Testis (tissue), 2 donors: ENCODE measurements at regions not wholly inside any gene's neighbourhood (a gene's known extent, or its start where the extent isn't known, plus 50 kb on each side); places are given as distances from the start of the nearest gene placed in this dataset.

Source experiments
- DNase-seq: peaks from one replicate; pipeline ENCODE4 v3.0.0-alpha.2; 2019
- H3K27ac ChIP-seq, 2 donors: fragments of 200-600 bp; sonication (generic); one replicate each; pipeline ENCODE4 v1.5.1; 2019
- H3K27me3 ChIP-seq: fragments of 200-600 bp; sonication (generic); one replicate; pipeline ENCODE4 v1.5.1; 2019
- H3K36me3 ChIP-seq: fragments of 200-600 bp; sonication (generic); one replicate; pipeline ENCODE4 v1.5.1; 2017; ENCODE audit warnings: low read depth; ENCODE audit errors: missing control alignments
- H3K4me1 ChIP-seq: fragments of 200-600 bp; sonication (generic); one replicate; pipeline ENCODE4 v1.5.1; 2019
- H3K4me3 ChIP-seq, 2 donors: fragments of 200-600 bp; sonication (generic); one replicate each; pipeline ENCODE4 v1.5.1; 2017 to 2019
- H3K9me3 ChIP-seq: fragments of 200-600 bp; sonication (generic); one replicate; pipeline ENCODE4 v1.5.1; 2017
- POLR2A ChIP-seq: fragments of 450-650 bp; IDR thresholded peaks from one replicate; pipeline ENCODE4 v1.6.1; 2017; ENCODE audit warnings: antibody characterized with exemption, mild to moderate bottlenecking, moderate library complexity
- WGBS, 2 donors: methylation state at CpG; one replicate each; pipeline ENCODE4 v1.1.5; 2018; 5-methylcytosine and 5-hydroxymethylcytosine counted together
- intact Hi-C: fragments of 100-400 bp; cut with DNase I; formaldehyde crosslinking; loops from one replicate; pipeline ENCODE4 v1.15.1; 2023; ENCODE audit warnings: low total_unique reads
- small RNA-seq, 2 donors: library from RNA; depleted of rRNA; stranded (forward); fragments of <200 nt; gene quantifications; one replicate each; pipeline ENCODE3, GENCODE V24; 2016
- TF ChIP-seq, protein P1 (sequence below), 3 experiments: fragments of 450-650 bp in 2 of 3; fragments of 200-600 bp in 1 of 3; sonication (generic) in 1 of 3; IDR thresholded peaks; one replicate each; pipeline ENCODE4 v1.5.1; 2016 to 2019; ENCODE audit warnings: antibody characterized with exemption in 3 of 3, mild to moderate bottlenecking in 2 of 3, moderate library complexity in 1 of 3

DNA sequence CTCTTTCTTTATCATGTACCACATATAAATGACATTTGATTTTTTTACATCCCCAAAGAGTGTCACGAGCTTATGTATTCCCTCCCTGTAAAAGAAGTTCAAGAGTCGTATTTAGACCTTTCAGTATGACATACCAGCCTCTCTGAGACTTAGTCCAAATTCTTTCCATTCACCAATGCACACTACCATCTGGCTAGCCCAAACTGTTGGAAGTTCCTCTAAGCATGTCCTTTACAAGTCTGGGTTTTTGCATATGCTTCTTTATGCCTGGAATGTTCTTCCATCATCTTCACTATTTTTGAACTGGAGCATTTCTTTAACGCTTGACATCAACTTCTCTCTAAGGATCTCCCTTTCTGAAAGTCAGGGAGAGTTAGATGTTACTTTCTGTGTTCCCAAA, 68.5 kb upstream of the RGS6 start:
- Histone ChIP-seq H3K4me3 (no peak overlapping the region), H3K36me3 (no peaks in the 10 kb centered on the region), H3K9me3 (no peaks in the 10 kb centered on the region), H3K27ac (no peak overlapping the region), H3K4me1 (no peaks in the 10 kb centered on the region), H3K27me3 (no peaks in the 10 kb centered on the region)
- intact Hi-C loops = no loop called here
- DNase-seq = no peak
- TF ChIP-seq POLR2A = no peak
- TF ChIP-seq, protein P1, sequence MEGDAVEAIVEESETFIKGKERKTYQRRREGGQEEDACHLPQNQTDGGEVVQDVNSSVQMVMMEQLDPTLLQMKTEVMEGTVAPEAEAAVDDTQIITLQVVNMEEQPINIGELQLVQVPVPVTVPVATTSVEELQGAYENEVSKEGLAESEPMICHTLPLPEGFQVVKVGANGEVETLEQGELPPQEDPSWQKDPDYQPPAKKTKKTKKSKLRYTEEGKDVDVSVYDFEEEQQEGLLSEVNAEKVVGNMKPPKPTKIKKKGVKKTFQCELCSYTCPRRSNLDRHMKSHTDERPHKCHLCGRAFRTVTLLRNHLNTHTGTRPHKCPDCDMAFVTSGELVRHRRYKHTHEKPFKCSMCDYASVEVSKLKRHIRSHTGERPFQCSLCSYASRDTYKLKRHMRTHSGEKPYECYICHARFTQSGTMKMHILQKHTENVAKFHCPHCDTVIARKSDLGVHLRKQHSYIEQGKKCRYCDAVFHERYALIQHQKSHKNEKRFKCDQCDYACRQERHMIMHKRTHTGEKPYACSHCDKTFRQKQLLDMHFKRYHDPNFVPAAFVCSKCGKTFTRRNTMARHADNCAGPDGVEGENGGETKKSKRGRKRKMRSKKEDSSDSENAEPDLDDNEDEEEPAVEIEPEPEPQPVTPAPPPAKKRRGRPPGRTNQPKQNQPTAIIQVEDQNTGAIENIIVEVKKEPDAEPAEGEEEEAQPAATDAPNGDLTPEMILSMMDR (IDR thresholded peaks at IDR 0.05) = no peak
- 75 to 91% methylated on average over 3 of the region's 3 CpGs for WGBS, 2 donors

Small RNAs in the stretch of these regions (small RNA-seq; reads per million reads assigned to genes)
- 0 reads per million in 2 donors for gene RN7SL683P
- gene SNORD56B = 0 reads per million in 2 donors
